OCI-LY3 (cell line): ENCODE measurements at regions not wholly inside any gene's neighbourhood (a gene's known extent, or its start where the extent isn't known, plus 50 kb on each side); places are given as distances from the start of the nearest gene placed in this dataset.
A peak's percentile ranks its signal among the peaks of the same experiment; 100 is the strongest.

Experiments used
- H2AFZ ChIP-seq: fragments of 200-600, 300-600 bp; shearing (Covaris generic); 2 replicates; pipeline ENCODE4 v1.6.0; 2014; ENCODE audit warnings: antibody characterized with exemption, low read depth, low read length
- H3K27ac ChIP-seq: fragments of 200-600, 300-600 bp; sonication (generic); 2 replicates; pipeline ENCODE4 v1.5.1; 2014; ENCODE audit warnings: mild to moderate bottlenecking, low read length, moderate library complexity, mixed read lengths
- H3K27me3 ChIP-seq: fragments of 200-600, 300-600 bp; sonication (generic); 2 replicates; pipeline ENCODE4 v1.6.1; 2014; ENCODE audit warnings: low read depth, low read length, mixed read lengths
- H3K36me3 ChIP-seq: fragments of 200-600, 300-600 bp; sonication (generic); replicated peaks from 2 replicates; pipeline ENCODE3; 2014; ENCODE audit warnings: low read depth, low read length, mixed read lengths
- H3K4me1 ChIP-seq: fragments of 300-600, 200-600 bp; sonication (generic); 2 replicates; pipeline ENCODE4 v1.6.1; 2014; ENCODE audit warnings: low read length, mixed read lengths
- H3K4me2 ChIP-seq: fragments of 200-600, 300-600 bp; sonication (generic); 2 replicates; pipeline ENCODE4 v1.6.1; 2014; ENCODE audit warnings: low read length, mixed read lengths
- H3K4me3 ChIP-seq: fragments of 300-600, 200-600 bp; sonication (generic); 2 replicates; pipeline ENCODE4 v1.5.1; 2014; ENCODE audit warnings: antibody characterized with exemption, mild to moderate bottlenecking, low read length, moderate library complexity
- H3K79me2 ChIP-seq: fragments of 300-600, 200-600 bp; shearing (Covaris generic); 2 replicates; pipeline ENCODE4 v1.6.1; 2014; ENCODE audit warnings: mild to moderate bottlenecking, low read length, mixed read lengths
- H3K9ac ChIP-seq: fragments of 300-600, 200-600 bp; shearing (Covaris generic); 2 replicates; pipeline ENCODE4 v1.6.0; 2014; ENCODE audit warnings: mild to moderate bottlenecking, low read length, moderate library complexity
- H3K9me3 ChIP-seq: fragments of 200-600, 300-600 bp; shearing (Covaris generic); 2 replicates; pipeline ENCODE4 v1.6.1; 2014; ENCODE audit warnings: low read length, mixed read lengths; ENCODE audit not compliant: insufficient read depth
- H4K20me1 ChIP-seq: fragments of 200-600, 300-600 bp; sonication (generic); 2 replicates; pipeline ENCODE4 v1.6.1; 2016; ENCODE audit warnings: low read length, mixed read lengths; ENCODE audit not compliant: insufficient read depth
- CTCF ChIP-seq: fragments of 200-600, 300-600 bp; sonication (generic); IDR thresholded peaks from 2 replicates; pipeline ENCODE4 v1.5.1; 2014; ENCODE audit warnings: antibody characterized with exemption, low read length, low read depth
- EZH2phosphoT487 ChIP-seq: fragments of 200-600 bp; shearing (Covaris generic); IDR thresholded peaks from 2 replicates; pipeline ENCODE4 v1.6.1; 2018; ENCODE audit warnings: antibody characterized with exemption, mixed run types, low read depth

GRCh38 chr15:31263751-31264558 is 62.7 kb upstream of the KLF13 start:
- Histone ChIP-seq H4K20me1 (no peaks in the 10 kb centered on the region), H3K9me3 (peaks cover 3% of the 10 kb centered on the region; the same call in 1 of the 2 replicates), H3K27me3 (no peaks in the 10 kb centered on the region), H3K9ac (peak overlapping the region; percentile 88), H3K79me2 (no peaks in the 10 kb centered on the region), H3K4me2 (peak overlapping the region; percentile 84), H3K27ac (peak overlapping the region; percentile 94), H3K36me3 (no peaks in the 10 kb centered on the region), H2AFZ (no peak overlapping the region), H3K4me3 (peak overlapping the region; percentile 59), H3K4me1 (peaks cover 70% of the 10 kb centered on the region)
- peak; percentile 35 for TF ChIP-seq CTCF
- TF ChIP-seq EZH2phosphoT487, result no peak

- peaks cover 70% of the 10 kb centered on the region for H3K4me1 ChIP-seq
- H3K9me3 ChIP-seq, result peaks cover 3% of the 10 kb centered on the region; the same call in 1 of the 2 replicates
- peak overlapping the region; percentile 88 for H3K9ac ChIP-seq
- no peaks in the 10 kb centered on the region for H3K36me3 ChIP-seq
- H3K4me3 ChIP-seq, result peak overlapping the region; percentile 59; the same call in 1 of the 2 replicates
- H3K4me2 ChIP-seq, result peak overlapping the region; percentile 84
- TF ChIP-seq EZH2phosphoT487, result no peak
- H3K27me3 ChIP-seq, result no peaks in the 10 kb centered on the region
- H3K79me2 ChIP-seq, result no peaks in the 10 kb centered on the region
- H3K27ac ChIP-seq, result peak overlapping the region; percentile 94
- H2AFZ ChIP-seq, result no peak overlapping the region
- no peaks in the 10 kb centered on the region for H4K20me1 ChIP-seq
These were observed 62.0 kb upstream of the KLF13 start for GRCh38 chr15:31264559-31265089.

DNA sequence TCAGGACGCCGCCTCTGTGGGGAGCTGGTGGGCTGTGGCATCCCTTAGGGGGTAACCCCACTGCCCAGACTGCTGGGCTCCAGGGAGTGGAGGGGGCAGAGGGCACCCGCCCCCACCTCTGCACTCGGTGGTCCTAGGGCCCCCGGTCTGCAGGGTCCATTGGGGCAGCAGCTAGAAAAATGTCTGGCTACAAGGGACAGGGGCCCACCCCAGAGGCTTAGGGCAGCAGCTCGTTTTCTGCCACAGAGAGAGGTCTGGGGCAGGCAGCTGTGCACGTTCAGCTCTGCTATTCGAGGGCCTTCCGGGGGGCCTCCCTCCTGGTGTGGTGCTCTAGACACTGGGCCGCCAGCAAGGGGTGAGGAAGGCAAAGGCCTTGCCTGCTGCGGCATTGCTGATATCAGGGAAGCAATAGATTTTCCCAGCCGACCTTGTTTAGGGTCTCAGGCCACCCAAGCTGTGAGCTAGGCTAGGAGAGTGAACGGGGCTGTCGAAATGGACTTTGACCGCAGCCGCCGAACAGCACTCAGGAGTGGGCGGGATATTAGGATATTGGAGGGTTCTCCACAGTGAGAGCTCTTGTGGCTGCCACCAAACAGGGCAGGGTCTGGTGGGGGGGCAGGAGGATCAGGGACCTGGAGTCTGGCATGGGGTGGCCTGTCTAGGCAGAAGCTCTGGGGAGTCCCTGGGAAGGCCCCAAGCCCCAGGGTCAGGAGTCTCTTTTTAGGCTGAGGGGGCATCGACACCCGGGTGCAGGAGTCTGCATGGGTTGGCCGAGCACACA is 61.4 kb upstream of the KLF13 start:
- Histone ChIP-seq H3K27ac (peak overlapping the region; percentile 94), H3K36me3 (no peaks in the 10 kb centered on the region), H3K4me3 (peak overlapping the region; percentile 29; the same call in 1 of the 2 replicates), H3K4me2 (peak overlapping the region; percentile 84), H3K27me3 (no peaks in the 10 kb centered on the region), H2AFZ (no peak overlapping the region; the same call in 1 of the 2 replicates), H3K4me1 (peaks cover 70% of the 10 kb centered on the region), H3K9ac (peak overlapping the region; percentile 88), H4K20me1 (no peaks in the 10 kb centered on the region), H3K79me2 (no peaks in the 10 kb centered on the region), H3K9me3 (peaks cover 3% of the 10 kb centered on the region; the same call in 1 of the 2 replicates)
- TF ChIP-seq EZH2phosphoT487, result no peak
- no peak for TF ChIP-seq CTCF

GRCh38 chr15:31265871-31266711 is 60.5 kb upstream of the KLF13 start:
- Histone ChIP-seq H3K27ac (peak overlapping the region; percentile 94), H3K79me2 (no peaks in the 10 kb centered on the region), H3K27me3 (no peaks in the 10 kb centered on the region), H3K9me3 (peaks cover 3% of the 10 kb centered on the region; the same call in 1 of the 2 replicates), H3K4me1 (peaks cover 70% of the 10 kb centered on the region), H3K36me3 (no peaks in the 10 kb centered on the region), H3K4me3 (peak overlapping the region; percentile 36), H2AFZ (no peak overlapping the region), H3K9ac (peak overlapping the region; percentile 88), H4K20me1 (no peaks in the 10 kb centered on the region), H3K4me2 (peak overlapping the region; percentile 84)
- TF ChIP-seq EZH2phosphoT487 (no peak), CTCF (peak; percentile 37)
